ENCODE measurements at regions not wholly inside any gene's neighbourhood (a gene's known extent, or its start where the extent isn't known, plus 50 kb on each side); places are given as distances from the start of the nearest gene placed in this dataset.

GRCh38 chr6:48243071-48243470 is 132.1 kb upstream of the PTCHD4 start:
- Histone ChIP-seq H3K27ac (no peak overlapping the region), H3K4me3 (no peak overlapping the region), H3K27me3 (no peaks in the 10 kb centered on the region), H3K4me1 (no peaks in the 10 kb centered on the region), H3K9me3 (no peaks in the 10 kb centered on the region), H3K36me3 (no peaks in the 10 kb centered on the region)
- intact Hi-C loops (cut with DNase I) = no loop called here
- no peak for TF ChIP-seq POLR2A (IDR thresholded peaks at IDR 0.05)
- no peak for TF ChIP-seq CTCF (IDR thresholded peaks at IDR 0.05)
- DNase-seq = no peak

GRCh38 chr6:48240287-48240686 is 129.3 kb upstream of the PTCHD4 start:
- no peak for DNase-seq
- H3K4me1 ChIP-seq = no peaks in the 10 kb centered on the region
- no peak overlapping the region for H3K4me3 ChIP-seq
- H3K27me3 ChIP-seq = no peaks in the 10 kb centered on the region
- WGBS, 2 donors = 81 to 98% methylated on average over 7 of the region's 7 CpGs
- H3K36me3 ChIP-seq = no peaks in the 10 kb centered on the region
- intact Hi-C loops (cut with DNase I) = no loop called here
- TF ChIP-seq POLR2A (IDR thresholded peaks at IDR 0.05) (no peak), CTCF (IDR thresholded peaks at IDR 0.05) (no peak)
- H3K27ac ChIP-seq = no peak overlapping the region
- peaks cover 0 to 10% (median 10%) of the 10 kb centered on the region in 3 donors for H3K9me3 ChIP-seq

- Histone ChIP-seq H3K9me3 (peaks cover 0 to 10% (median 10%) of the 10 kb centered on the region in 3 donors), H3K4me1 (no peaks in the 10 kb centered on the region), H3K36me3 (no peaks in the 10 kb centered on the region), H3K4me3 (no peak overlapping the region), H3K27ac (no peak overlapping the region), H3K27me3 (no peaks in the 10 kb centered on the region)
- intact Hi-C loops (cut with DNase I) = no loop called here
- 69 to 100% methylated on average over 1 of the region's 1 CpG for WGBS, 2 donors
- TF ChIP-seq POLR2A (IDR thresholded peaks at IDR 0.05) (no peak), CTCF (IDR thresholded peaks at IDR 0.05) (no peak)
- no peak for DNase-seq
These were observed 125.4 kb upstream of the PTCHD4 start for GRCh38 chr6:48236375-48236774.

GRCh38 chr6:48233063-48233462 is 122.1 kb upstream of the PTCHD4 start:
- no peak overlapping the region for H3K27ac ChIP-seq
- H3K4me1 ChIP-seq = no peaks in the 10 kb centered on the region
- no peaks in the 10 kb centered on the region for H3K27me3 ChIP-seq
- no peak for DNase-seq
- H3K9me3 ChIP-seq = peaks cover 0 to 10% (median 10%) of the 10 kb centered on the region in 3 donors
- intact Hi-C loops (cut with DNase I) = no loop called here
- no peak for TF ChIP-seq CTCF (IDR thresholded peaks at IDR 0.05)
- no peak for TF ChIP-seq POLR2A (IDR thresholded peaks at IDR 0.05)
- H3K4me3 ChIP-seq = no peak overlapping the region
- H3K36me3 ChIP-seq = no peaks in the 10 kb centered on the region
- WGBS, 2 donors = 92 to 100% methylated on average over 6 of the region's 6 CpGs

GRCh38 chr6:48229841-48230240 is 118.8 kb upstream of the PTCHD4 start:
- intact Hi-C loops (cut with DNase I) = no loop called here
- no peak for DNase-seq
- WGBS, 2 donors = 83% methylated on average over 2 of the region's 2 CpGs

More at GRCh38 chr6:48229841-48230240, 118.8 kb upstream of the PTCHD4 start:
- Histone ChIP-seq H3K27ac (no peak overlapping the region), H3K4me1 (no peaks in the 10 kb centered on the region), H3K9me3 (no peaks in the 10 kb centered on the region), H3K4me3 (no peak overlapping the region), H3K36me3 (no peaks in the 10 kb centered on the region), H3K27me3 (no peaks in the 10 kb centered on the region)
- no peak for TF ChIP-seq POLR2A (IDR thresholded peaks at IDR 0.05)
- TF ChIP-seq CTCF (IDR thresholded peaks at IDR 0.05) = no peak
